Small intestine (tissue), 7 donors: ENCODE measurements at regions not wholly inside any gene's neighbourhood (a gene's known extent, or its start where the extent isn't known, plus 50 kb on each side); places are given as distances from the start of the nearest gene placed in this dataset.
A peak's percentile ranks its signal among the peaks of the same experiment; 100 is the strongest.

Experiments
- DNase-seq, 2 donors: peaks; one replicate each; pipeline versions ENCODE4 v3.0.0 to v3.0.0-alpha.2; 2013
- FAIRE-seq: peaks from 2 replicates; lab custom pipeline; 2012; peaks lifted over from hg19 to GRCh38; lab: Jason Lieb, UNC
- H3K27ac ChIP-seq, 3 donors: one replicate each; pipeline ENCODE4 v1.5.1; 2013; ENCODE audit warnings: low read length in 2 of 3, mild to moderate bottlenecking in 2 of 3, control low read depth in 1 of 3, inconsistent platforms in 1 of 3, low read depth in 1 of 3, moderate library complexity in 1 of 3
- H3K27me3 ChIP-seq, 3 donors: one replicate each; pipeline ENCODE4 v1.6.1; 2013; ENCODE audit warnings: low read length in 3 of 3, inconsistent platforms in 1 of 3; ENCODE audit not compliant: control insufficient read depth in 3 of 3, insufficient read depth in 3 of 3
- H3K36me3 ChIP-seq, 3 donors: one replicate each; pipeline ENCODE4 v1.6.1; 2013; ENCODE audit warnings: low read length in 3 of 3, inconsistent platforms in 1 of 3, low read depth in 1 of 3, mild to moderate bottlenecking in 1 of 3, moderate library complexity in 1 of 3; ENCODE audit not compliant: control insufficient read depth in 3 of 3, insufficient read depth in 2 of 3
- H3K4me1 ChIP-seq, 3 donors: one replicate each; pipeline ENCODE4 v1.6.1; 2013; ENCODE audit warnings: low read length in 2 of 3, inconsistent platforms in 1 of 3, low read depth in 1 of 3, mild to moderate bottlenecking in 1 of 3, moderate library complexity in 1 of 3; ENCODE audit not compliant: control insufficient read depth in 3 of 3, insufficient read depth in 2 of 3
- H3K4me3 ChIP-seq, 3 donors: one replicate each; pipeline ENCODE4 v1.5.1; 2013; ENCODE audit warnings: low read length in 3 of 3, control low read depth in 1 of 3, inconsistent platforms in 1 of 3, low read depth in 1 of 3, mild to moderate bottlenecking in 1 of 3, moderate library complexity in 1 of 3
- H3K9me3 ChIP-seq, 2 donors: one replicate each; pipeline ENCODE4 v1.6.1; 2013; ENCODE audit warnings: low read depth in 1 of 2, low read length in 1 of 2; ENCODE audit not compliant: control insufficient read depth in 2 of 2, insufficient read depth in 1 of 2
- WGBS, 3 donors: extraction: QIAGEN DNeasy Blood & Tissue Kit; methylation state at CpG; one replicate each; pipeline ENCODE4 v1.1.7; 2013; 5-methylcytosine and 5-hydroxymethylcytosine counted together
- donor health status: healthy with polysubstance abuse.
- donor health status: control.
- donor health status: control.
- donor health status: Bipolar disorder and iron deficiency.
- donor health status: healthy.

DNA sequence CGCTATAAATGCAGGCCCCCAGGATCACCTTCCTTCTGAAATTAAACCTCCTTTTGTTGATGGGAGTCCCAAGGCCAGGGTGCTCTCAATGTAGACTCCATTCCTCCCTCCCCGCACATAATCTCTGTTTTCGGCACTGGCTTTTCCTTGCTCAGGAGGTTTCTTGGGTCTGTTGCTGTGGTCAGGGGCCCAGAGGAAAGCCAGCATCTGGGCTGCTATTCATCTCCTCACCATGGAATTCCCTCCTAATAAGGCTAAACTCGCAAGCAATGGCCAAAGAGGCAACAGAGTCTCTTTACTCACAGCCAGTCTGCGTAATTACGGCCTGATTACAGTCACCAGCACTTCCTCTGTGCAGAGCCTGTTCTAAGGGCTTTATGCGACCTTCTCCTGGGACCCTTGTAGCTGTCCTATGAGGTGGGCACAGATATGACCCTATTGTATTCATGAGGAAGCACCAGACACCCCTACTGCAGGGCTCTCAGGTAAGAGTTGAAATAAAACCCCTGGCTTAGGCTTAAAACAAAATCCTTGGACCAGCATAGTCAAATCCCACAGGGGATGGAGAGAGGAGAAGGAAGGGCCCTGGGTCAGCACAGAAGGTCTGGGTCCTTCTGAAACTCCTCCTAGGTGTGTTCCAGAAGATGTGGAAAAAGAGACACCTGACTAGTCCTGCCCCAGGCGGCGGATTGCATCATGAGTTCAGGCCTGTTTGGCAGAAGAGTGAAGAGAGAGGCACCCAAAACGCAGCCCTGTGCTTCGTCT, 105.0 kb upstream of the SH3BP4 start:
- DNase-seq: no peak
- Histone ChIP-seq H3K4me3 (no peak overlapping the region), H3K36me3 (no peaks in the 10 kb centered on the region), H3K4me1 (peaks cover 0 to 1% (median 0%) of the 10 kb centered on the region in 3 donors), H3K27me3 (no peaks in the 10 kb centered on the region), H3K27ac (no peak overlapping the region), H3K9me3 (peaks cover 0 to 8% of the 10 kb centered on the region in 2 donors)
- no peak for FAIRE-seq
- WGBS, 3 donors: 85 to 90% (median 89%) methylated on average over 11 of the region's 11 CpGs

DNA sequence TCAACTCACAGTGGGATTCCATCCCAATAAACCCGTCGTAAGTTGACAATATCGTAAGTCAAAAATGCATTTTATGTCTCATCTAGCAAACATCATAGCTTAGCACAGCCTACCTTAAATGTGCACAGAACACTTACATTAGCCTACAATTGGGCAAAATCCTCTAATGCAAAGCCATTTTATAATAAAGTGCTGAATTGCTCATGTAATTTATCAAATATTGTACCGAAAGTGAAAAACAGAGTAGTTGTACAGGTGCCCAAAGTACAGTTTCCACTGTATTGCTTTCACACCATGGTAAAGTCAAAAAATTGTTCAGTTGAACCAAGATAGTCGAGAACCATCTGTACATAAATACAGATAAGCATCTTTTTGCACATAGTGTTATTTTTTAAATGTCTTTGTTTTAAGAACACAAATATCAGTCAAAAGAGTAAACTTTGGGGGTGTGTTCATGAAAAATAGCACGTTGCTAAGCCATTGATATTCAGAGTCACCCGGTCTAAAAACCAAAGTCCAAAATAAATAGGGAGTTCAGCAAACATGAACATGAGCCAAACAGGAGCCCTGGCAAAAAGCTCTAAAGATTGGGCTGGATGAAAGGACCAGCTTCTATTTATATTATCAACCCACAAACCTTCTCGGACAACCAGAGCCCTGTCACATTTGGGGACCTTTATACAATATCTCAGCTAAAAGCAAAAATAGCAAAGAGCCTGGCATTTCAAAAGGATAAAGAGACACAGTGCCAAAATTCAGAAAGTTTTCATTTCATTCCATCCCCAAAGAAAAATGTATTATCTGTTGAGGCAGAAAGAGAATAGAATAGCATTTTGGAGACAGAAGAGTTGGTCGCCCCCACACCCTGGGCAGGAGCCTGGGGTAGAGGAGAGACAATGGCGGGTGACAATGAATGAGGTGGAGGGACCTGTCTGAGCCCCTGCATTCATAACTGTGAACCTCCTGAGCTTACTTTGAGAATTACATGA, 105.9 kb upstream of the SH3BP4 start:
- no peak overlapping the region for H3K4me3 ChIP-seq
- H3K36me3 ChIP-seq: no peaks in the 10 kb centered on the region
- no peak overlapping the region for H3K27ac ChIP-seq
- WGBS, 3 donors: 42 to 72% (median 47%) methylated on average over 10 of the region's 10 CpGs
- H3K9me3 ChIP-seq: peaks cover 0 to 8% of the 10 kb centered on the region in 2 donors
- H3K27me3 ChIP-seq: no peaks in the 10 kb centered on the region
- FAIRE-seq: no peak
- H3K4me1 ChIP-seq: peaks cover 0 to 10% (median 0%) of the 10 kb centered on the region in 3 donors
- DNase-seq: peak in 1 of 2 donors; percentile 40

DNA sequence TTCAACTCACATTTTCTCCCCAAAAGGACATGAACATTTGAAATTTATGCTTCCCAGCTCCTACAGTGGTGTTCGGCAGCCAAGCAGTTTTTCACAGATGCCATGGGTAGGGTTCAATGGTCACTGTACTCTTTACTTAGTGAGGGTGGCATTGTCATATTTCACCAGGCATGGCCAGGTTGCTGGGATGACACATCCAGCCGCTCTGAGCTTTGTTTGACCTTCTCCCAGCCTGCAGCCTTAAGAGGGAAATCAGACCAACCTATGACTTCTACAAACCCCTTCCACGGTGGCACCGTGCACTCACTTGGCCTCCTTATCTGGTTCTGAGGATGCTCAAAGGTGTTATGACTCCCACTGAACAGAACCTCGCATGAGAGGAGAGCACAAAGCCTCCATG, 108.4 kb upstream of the SH3BP4 start:
- H3K36me3 ChIP-seq: no peaks in the 10 kb centered on the region
- H3K9me3 ChIP-seq: no peaks in the 10 kb centered on the region
- FAIRE-seq (no peak), DNase-seq (peak in 1 of 2 donors; percentile 10)
- WGBS, 3 donors: 76 to 85% (median 82%) methylated on average over 5 of the region's 5 CpGs
- no peak overlapping the region for H3K27ac ChIP-seq
- no peak overlapping the region for H3K4me3 ChIP-seq
- H3K4me1 ChIP-seq: peaks cover 0 to 15% (median 2%) of the 10 kb centered on the region in 3 donors
- no peaks in the 10 kb centered on the region for H3K27me3 ChIP-seq

DNA sequence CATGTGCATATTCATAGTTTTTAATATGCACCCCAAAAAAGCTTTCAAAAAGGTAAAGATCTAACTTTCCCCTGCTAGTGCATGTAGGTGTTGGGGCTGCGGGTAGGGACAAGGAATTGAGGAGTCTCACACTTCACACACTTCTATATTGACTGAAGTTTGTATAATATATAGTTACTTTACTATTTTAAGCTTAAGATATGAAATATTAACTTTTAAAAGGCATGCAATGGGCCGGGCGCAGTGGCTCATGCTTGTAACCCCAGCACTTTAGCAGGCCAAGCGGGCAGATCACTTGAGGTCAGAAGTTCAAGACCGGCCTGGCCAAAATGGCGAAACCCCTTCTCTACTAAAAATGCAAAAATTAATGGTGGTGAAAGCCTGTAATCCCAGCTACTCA, 109.1 kb upstream of the SH3BP4 start:
- no peak for DNase-seq
- WGBS, 3 donors: 94 to 96% (median 95%) methylated on average over 6 of the region's 6 CpGs
- Histone ChIP-seq H3K27me3 (no peaks in the 10 kb centered on the region), H3K4me3 (no peak overlapping the region), H3K27ac (no peak overlapping the region), H3K4me1 (peaks cover 0 to 15% (median 2%) of the 10 kb centered on the region in 3 donors), H3K36me3 (no peaks in the 10 kb centered on the region), H3K9me3 (no peaks in the 10 kb centered on the region)
- FAIRE-seq: no peak

- Histone ChIP-seq H3K27ac (peak overlapping the region in 2 of 3 donors; percentile 24 to 55), H3K4me1 (peaks cover 0 to 15% (median 2%) of the 10 kb centered on the region in 3 donors), H3K27me3 (no peaks in the 10 kb centered on the region), H3K4me3 (no peak overlapping the region), H3K36me3 (no peaks in the 10 kb centered on the region), H3K9me3 (no peaks in the 10 kb centered on the region)
- no peak for FAIRE-seq
- WGBS, 3 donors: 55 to 73% (median 59%) methylated on average over 6 of the region's 6 CpGs
- DNase-seq: peak; percentile 65 to 74
These were observed 110.3 kb upstream of the SH3BP4 start for GRCh38 chr2:234841321-234842015.

DNA sequence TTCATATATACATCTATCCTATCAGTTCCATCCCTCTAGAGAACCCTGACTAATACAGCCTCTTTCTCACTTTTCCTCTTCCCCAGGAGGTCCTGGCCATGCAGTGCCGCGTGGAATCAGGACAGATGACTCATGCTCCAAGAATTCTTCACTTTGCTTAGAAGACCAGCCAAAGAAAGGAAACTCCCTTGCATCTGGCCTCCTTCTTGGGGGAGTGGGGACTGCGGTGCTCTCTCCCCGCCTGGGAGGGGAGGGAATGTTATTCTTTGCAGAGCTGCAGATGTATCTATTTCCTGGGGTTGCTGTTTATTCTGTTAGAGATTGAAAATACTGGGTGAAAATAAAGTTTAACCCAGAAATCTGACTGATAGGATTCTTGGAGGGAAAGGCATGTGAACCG, 111.5 kb upstream of the SH3BP4 start:
- DNase-seq (peak; percentile 37 to 59), FAIRE-seq (no peak)
- Histone ChIP-seq H3K27ac (peak overlapping the region in 1 of 3 donors; percentile 20), H3K36me3 (no peaks in the 10 kb centered on the region), H3K4me1 (peaks cover 0 to 15% (median 2%) of the 10 kb centered on the region in 3 donors), H3K4me3 (no peak overlapping the region), H3K9me3 (no peaks in the 10 kb centered on the region), H3K27me3 (no peaks in the 10 kb centered on the region)
- WGBS, 3 donors: 29 to 46% (median 41%) methylated on average over 5 of the region's 5 CpGs

GRCh38 chr2:234839285-234839684, 112.5 kb upstream of the SH3BP4 start:
- FAIRE-seq: no peak
- peaks cover 0 to 15% (median 2%) of the 10 kb centered on the region in 3 donors for H3K4me1 ChIP-seq
- no peaks in the 10 kb centered on the region for H3K9me3 ChIP-seq
- no peak overlapping the region for H3K4me3 ChIP-seq
- no peaks in the 10 kb centered on the region for H3K27me3 ChIP-seq
- WGBS, 3 donors: 82 to 91% (median 89%) methylated on average over 4 of the region's 4 CpGs
- no peak for DNase-seq
- H3K36me3 ChIP-seq: no peaks in the 10 kb centered on the region
- H3K27ac ChIP-seq: no peak overlapping the region

GRCh38 chr2:234836271-234836670, 115.5 kb upstream of the SH3BP4 start:
- H3K36me3 ChIP-seq: no peaks in the 10 kb centered on the region
- H3K9me3 ChIP-seq: no peaks in the 10 kb centered on the region
- peaks cover 0 to 9% (median 2%) of the 10 kb centered on the region in 3 donors for H3K4me1 ChIP-seq
- DNase-seq: no peak
- no peak for FAIRE-seq
- H3K27me3 ChIP-seq: no peaks in the 10 kb centered on the region
- H3K4me3 ChIP-seq: no peak overlapping the region
- WGBS, 3 donors: 66 to 85% (median 72%) methylated on average over 5 of the region's 5 CpGs
- no peak overlapping the region for H3K27ac ChIP-seq
